Hepatocyte (in vitro differentiated cells): ENCODE measurements at regions not wholly inside any gene's neighbourhood (a gene's known extent, or its start where the extent isn't known, plus 50 kb on each side); places are given as distances from the start of the nearest gene placed in this dataset.

Experiments used
- EZH2 ChIP-seq: fragments of 200-600 bp; sonication (generic); IDR thresholded peaks from 2 replicates; pipeline ENCODE4 v1.6.1; 2016; ENCODE audit warnings: antibody characterized with exemption, mild to moderate bottlenecking, borderline replicate concordance
- EZH2phosphoT487 ChIP-seq: fragments of 200-600 bp; sonication (generic); IDR thresholded peaks from one replicate; pipeline ENCODE4 v1.6.1; 2018; ENCODE audit warnings: antibody characterized with exemption, mild to moderate bottlenecking, low read depth, moderate library complexity; ENCODE audit not compliant: unreplicated experiment, severe bottlenecking
- TF ChIP-seq, protein P1 (sequence below): fragments of 200-600 bp; sonication (generic); IDR thresholded peaks from 2 replicates; pipeline ENCODE4 v1.5.1; 2016; ENCODE audit warnings: antibody characterized with exemption, mild to moderate bottlenecking; ENCODE audit not compliant: poor library complexity

DNA sequence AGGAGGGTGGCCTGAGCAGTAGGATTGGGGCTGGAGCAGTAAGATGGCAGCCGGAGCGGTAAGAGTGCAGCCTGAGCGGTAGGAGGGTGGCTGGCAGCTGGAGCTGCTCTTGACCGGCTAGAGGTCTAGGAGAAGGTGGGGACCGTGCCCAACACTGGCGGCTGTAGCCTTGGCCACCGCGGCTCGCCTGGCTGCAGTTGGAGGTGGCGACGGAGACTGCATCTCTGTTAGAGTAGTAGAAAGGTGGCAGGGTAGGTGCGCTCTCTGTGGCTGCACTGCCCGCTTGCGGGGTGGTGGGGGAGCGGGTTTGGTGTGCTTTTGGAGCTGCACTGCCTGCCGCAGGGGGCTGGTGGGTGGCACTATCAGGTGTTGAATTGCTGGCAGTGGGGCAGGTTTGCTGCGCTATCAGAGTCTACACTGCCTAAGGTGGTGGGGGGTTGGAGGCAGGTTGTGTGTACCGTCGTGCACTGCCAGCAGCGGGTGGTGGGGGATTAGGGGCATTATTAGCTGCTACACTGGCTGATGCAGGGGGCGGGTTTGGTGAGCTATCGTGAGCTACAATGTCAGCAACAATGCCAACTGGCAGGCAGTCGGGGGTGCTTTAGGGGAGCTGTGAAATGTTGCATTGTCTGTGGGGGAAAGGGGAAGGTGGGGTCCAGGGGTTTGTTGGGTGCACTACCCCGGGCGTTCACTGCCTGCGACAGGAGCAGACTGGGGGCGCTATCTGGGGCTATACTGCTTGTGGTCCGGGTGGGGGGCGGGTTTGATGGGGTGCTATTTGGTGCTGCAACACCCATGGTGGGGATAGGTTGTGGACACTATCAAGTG, 4461.3 kb upstream of the OR11H1 start:
- TF ChIP-seq, protein P1, sequence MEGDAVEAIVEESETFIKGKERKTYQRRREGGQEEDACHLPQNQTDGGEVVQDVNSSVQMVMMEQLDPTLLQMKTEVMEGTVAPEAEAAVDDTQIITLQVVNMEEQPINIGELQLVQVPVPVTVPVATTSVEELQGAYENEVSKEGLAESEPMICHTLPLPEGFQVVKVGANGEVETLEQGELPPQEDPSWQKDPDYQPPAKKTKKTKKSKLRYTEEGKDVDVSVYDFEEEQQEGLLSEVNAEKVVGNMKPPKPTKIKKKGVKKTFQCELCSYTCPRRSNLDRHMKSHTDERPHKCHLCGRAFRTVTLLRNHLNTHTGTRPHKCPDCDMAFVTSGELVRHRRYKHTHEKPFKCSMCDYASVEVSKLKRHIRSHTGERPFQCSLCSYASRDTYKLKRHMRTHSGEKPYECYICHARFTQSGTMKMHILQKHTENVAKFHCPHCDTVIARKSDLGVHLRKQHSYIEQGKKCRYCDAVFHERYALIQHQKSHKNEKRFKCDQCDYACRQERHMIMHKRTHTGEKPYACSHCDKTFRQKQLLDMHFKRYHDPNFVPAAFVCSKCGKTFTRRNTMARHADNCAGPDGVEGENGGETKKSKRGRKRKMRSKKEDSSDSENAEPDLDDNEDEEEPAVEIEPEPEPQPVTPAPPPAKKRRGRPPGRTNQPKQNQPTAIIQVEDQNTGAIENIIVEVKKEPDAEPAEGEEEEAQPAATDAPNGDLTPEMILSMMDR, result no peak
- TF ChIP-seq EZH2, result no peak
- TF ChIP-seq EZH2phosphoT487, result no peak
